HepG2 (cell line): ENCODE measurements at regions not wholly inside any gene's neighbourhood (a gene's known extent, or its start where the extent isn't known, plus 50 kb on each side); places are given as distances from the start of the nearest gene placed in this dataset.
"Not testable (repeated sequence)": the region's sequence is repeated elsewhere in the genome, so short reads cannot be mapped to it uniquely, and the experiment has no call there.

ENCODE experiments used
- ATAC-seq: fragments of 200-7000 bp; cut with Tn5 transposase; 3 replicates; pipeline ENCODE4 v1.9.1; 2020; ENCODE audit warnings: mild to moderate bottlenecking, moderate library complexity
- BruUV-seq: library from RNA; stranded (reverse); fragments of 400-500 nt; replicated peaks from 2 replicates; lab custom pipeline; 2021; lab: Mats Ljungman, UMichigan
- CTCF ChIA-PET: fragments of 300-600 bp; formaldehyde crosslinking; extraction: SDS; loops from one replicate; lab custom pipeline; 2021; ENCODE audit warnings: low total read pairs, inconsistent platforms, low intra/inter-chr PET ratio; lab: Yijun Ruan, JAX
- POLR2A ChIA-PET: fragments of 350-600 bp; sonication (Branson Sonifier 250); formaldehyde crosslinking; loops from one replicate; lab custom pipeline; 2020; ENCODE audit warnings: antibody characterized with exemption, inconsistent platforms; lab: Yijun Ruan, JAX
- DNase-seq: peaks from one replicate; pipeline ENCODE4 v3.0.0-alpha.2; 2015; ENCODE audit warnings: low spot score
- FAIRE-seq: peaks from 3 replicates; lab custom pipeline; 2011; peaks lifted over from hg19 to GRCh38; lab: Jason Lieb, UNC
- H2AFZ ChIP-seq: one replicate; pipeline ENCODE4 v1.6.1; 2011; ENCODE audit warnings: low read length, inconsistent platforms
- H3K27ac ChIP-seq: fragments of 300-600 bp; 3 replicates; pipeline ENCODE4 v1.8.0; 2011; ENCODE audit warnings: mixed run types, mild to moderate bottlenecking, mixed read lengths, low read length, inconsistent platforms; ENCODE audit not compliant: insufficient read depth; ENCODE audit errors: extremely low read length
- H3K27me3 ChIP-seq, 2 experiments: fragments of 200-600 bp in 1 of 2; 2 replicates in 1 of 2; 3 replicates in 1 of 2; pipeline versions ENCODE4 v1.6.0 to v1.8.0; 2011; ENCODE audit warnings: low read length in 2 of 2, mild to moderate bottlenecking in 2 of 2, moderate library complexity in 2 of 2, inconsistent platforms in 1 of 2; ENCODE audit not compliant: insufficient read depth in 2 of 2, control insufficient read depth in 1 of 2
- H3K36me3 ChIP-seq, 2 experiments: fragments of 200-600 bp in 1 of 2; replicated peaks in 1 of 2; 2 replicates in 1 of 2; 3 replicates in 1 of 2; pipeline versions ENCODE4 v1.5.1 to v1.8.0; 2011; ENCODE audit warnings: low read length in 2 of 2, inconsistent platforms in 1 of 2; ENCODE audit not compliant: insufficient read depth in 2 of 2, control insufficient read depth in 1 of 2
- H3K4me1 ChIP-seq: 2 replicates; pipeline ENCODE4 v1.5.1; 2012; ENCODE audit warnings: low read length, inconsistent platforms; ENCODE audit not compliant: insufficient read depth
- H3K4me2 ChIP-seq: 2 replicates; pipeline ENCODE4 v1.6.0; 2011; ENCODE audit warnings: low read depth, low read length, inconsistent platforms
- H3K4me3 ChIP-seq, 3 experiments: fragments of 200-600 bp in 1 of 3; sonication (generic), shearing (Covaris generic) in 1 of 3; replicated peaks in 1 of 3; 2 replicates each; pipeline ENCODE4 v1.5.1; 2011 to 2016; ENCODE audit warnings: low read length in 3 of 3, inconsistent platforms in 2 of 3, low read depth in 2 of 3, mild to moderate bottlenecking in 2 of 3, control low read depth in 1 of 3, mixed read lengths in 1 of 3; ENCODE audit not compliant: insufficient read depth in 1 of 3
- H3K79me2 ChIP-seq: one replicate; pipeline ENCODE4 v1.6.1; 2011; ENCODE audit warnings: low read length, inconsistent platforms; ENCODE audit not compliant: insufficient read depth
- H3K9ac ChIP-seq: 2 replicates; pipeline ENCODE4 v1.6.0; 2011; ENCODE audit warnings: mild to moderate bottlenecking, low read depth, low read length, inconsistent platforms; ENCODE audit not compliant: insufficient read depth
- H3K9me3 ChIP-seq: 2 replicates; pipeline ENCODE4 v1.5.1; 2012; ENCODE audit warnings: mild to moderate bottlenecking, low read length
- H4K20me1 ChIP-seq: 2 replicates; pipeline ENCODE4 v1.6.0; 2011; ENCODE audit warnings: inconsistent platforms, mild to moderate bottlenecking, low read length, moderate library complexity; ENCODE audit not compliant: insufficient read depth
- WGBS: methylation state at CpG from one replicate; pipeline ENCODE4 v1.1.6; 2017; ENCODE audit warnings: low lambda C conversion rate; 5-methylcytosine and 5-hydroxymethylcytosine counted together
- in situ Hi-C: cut with HindIII; loops from 2 replicates; pipeline ENCODE4 v1.10.0; 2017; ENCODE audit warnings: low pct_unique_long_range_greater_than_20kb; ENCODE audit not compliant: extremely low pct_ligation_motif_present
- intact Hi-C: fragments of 100-400 bp; cut with micrococcal nuclease; formaldehyde crosslinking; loops from one replicate; pipeline ENCODE4 v1.10.0; 2022; ENCODE audit not compliant: unreplicated experiment
- TF ChIP-seq, protein P1 (sequence below): sonication (generic); formaldehyde crosslinking; IDR thresholded peaks from 2 replicates; pipeline ENCODE4 v1.4.0; 2020; ENCODE audit warnings: missing genetic modification reagents, borderline replicate concordance

DNA sequence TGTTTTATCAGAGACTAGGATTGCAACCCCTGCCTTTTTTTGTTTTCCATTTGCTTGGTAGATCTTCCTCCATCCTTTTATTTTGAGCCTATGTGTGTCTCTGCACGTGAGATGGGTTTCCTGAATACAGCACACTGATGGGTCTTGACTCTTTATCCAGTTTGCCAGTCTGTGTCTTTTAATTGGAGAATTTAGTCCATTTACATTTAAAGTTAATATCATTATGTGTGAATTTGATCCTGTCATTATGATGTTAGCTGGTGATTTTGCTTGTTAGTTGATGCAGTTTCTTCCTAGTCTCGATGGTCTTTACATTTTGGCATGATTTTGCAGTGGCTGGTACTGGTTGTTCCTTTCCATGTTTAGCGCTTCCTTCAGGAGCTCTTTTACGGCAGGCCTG is 198.0 kb upstream of the ADO start:
- H3K27me3 ChIP-seq, ATAC-seq, H3K4me3 ChIP-seq, H2AFZ ChIP-seq, H3K4me1 ChIP-seq, H4K20me1 ChIP-seq, H3K9ac ChIP-seq, in situ Hi-C loops, POLR2A ChIA-PET, H3K9me3 ChIP-seq, H3K79me2 ChIP-seq, H3K36me3 ChIP-seq, CTCF ChIA-PET, DNase-seq, FAIRE-seq, H3K27ac ChIP-seq, BruUV-seq, intact Hi-C loops, H3K4me2 ChIP-seq: not testable (repeated sequence)
- 67% methylated on average over 3 of the region's 4 CpGs for WGBS

DNA sequence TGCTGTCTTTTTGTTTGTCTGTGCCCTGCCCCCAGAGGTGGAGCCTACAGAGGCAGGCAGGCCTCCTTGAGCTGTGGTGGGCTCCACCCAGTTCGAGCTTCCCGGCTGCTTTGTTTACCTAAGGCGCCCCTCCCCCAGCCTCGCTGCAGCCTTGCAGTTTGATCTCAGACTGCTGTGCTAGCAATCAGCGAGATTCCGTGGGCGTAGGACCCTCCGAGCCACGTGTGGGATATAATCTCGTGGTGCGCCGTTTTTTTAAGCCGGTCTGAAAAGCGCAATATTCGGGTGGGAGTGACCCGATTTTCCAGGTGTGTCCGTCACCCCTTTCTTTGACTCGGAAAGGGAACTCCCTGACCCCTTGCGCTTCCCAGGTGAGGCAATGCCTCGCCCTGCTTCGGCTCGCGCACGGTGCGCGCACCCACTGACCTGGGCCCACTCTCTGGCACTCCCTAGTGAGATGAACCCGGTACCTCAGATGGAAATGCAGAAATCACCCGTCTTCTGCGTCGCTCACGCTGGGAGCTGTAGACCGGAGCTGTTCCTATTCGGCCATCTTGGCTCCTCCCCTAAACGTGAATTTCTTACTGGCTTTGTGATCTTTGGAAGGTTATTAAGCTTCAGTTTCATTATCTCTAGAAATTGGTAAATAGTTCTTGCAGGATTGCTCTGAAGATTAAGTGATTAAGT is 196.2 kb upstream of the ADO start:
- H3K27me3 ChIP-seq, intact Hi-C loops, CTCF ChIA-PET, H3K79me2 ChIP-seq, BruUV-seq, H3K36me3 ChIP-seq, DNase-seq, H2AFZ ChIP-seq, in situ Hi-C loops, H3K27ac ChIP-seq, H3K9me3 ChIP-seq, H3K9ac ChIP-seq, H3K4me3 ChIP-seq, H3K4me2 ChIP-seq, H3K4me1 ChIP-seq, ATAC-seq, FAIRE-seq, POLR2A ChIA-PET, H4K20me1 ChIP-seq: not testable (repeated sequence)
- WGBS, result 45% methylated on average over 19 of the region's 34 CpGs
- TF ChIP-seq, protein P1, sequence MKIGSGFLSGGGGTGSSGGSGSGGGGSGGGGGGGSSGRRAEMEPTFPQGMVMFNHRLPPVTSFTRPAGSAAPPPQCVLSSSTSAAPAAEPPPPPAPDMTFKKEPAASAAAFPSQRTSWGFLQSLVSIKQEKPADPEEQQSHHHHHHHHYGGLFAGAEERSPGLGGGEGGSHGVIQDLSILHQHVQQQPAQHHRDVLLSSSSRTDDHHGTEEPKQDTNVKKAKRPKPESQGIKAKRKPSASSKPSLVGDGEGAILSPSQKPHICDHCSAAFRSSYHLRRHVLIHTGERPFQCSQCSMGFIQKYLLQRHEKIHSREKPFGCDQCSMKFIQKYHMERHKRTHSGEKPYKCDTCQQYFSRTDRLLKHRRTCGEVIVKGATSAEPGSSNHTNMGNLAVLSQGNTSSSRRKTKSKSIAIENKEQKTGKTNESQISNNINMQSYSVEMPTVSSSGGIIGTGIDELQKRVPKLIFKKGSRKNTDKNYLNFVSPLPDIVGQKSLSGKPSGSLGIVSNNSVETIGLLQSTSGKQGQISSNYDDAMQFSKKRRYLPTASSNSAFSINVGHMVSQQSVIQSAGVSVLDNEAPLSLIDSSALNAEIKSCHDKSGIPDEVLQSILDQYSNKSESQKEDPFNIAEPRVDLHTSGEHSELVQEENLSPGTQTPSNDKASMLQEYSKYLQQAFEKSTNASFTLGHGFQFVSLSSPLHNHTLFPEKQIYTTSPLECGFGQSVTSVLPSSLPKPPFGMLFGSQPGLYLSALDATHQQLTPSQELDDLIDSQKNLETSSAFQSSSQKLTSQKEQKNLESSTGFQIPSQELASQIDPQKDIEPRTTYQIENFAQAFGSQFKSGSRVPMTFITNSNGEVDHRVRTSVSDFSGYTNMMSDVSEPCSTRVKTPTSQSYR, result peak; percentile 42; the same call in 1 of the 2 replicates
